DOHH2 (cell line): ENCODE measurements at regions not wholly inside any gene's neighbourhood (a gene's known extent, or its start where the extent isn't known, plus 50 kb on each side); places are given as distances from the start of the nearest gene placed in this dataset.

ENCODE experiments used
- H3F3A ChIP-seq: fragments of 200-600 bp; sonication (generic), shearing (Covaris generic); 2 replicates; pipeline ENCODE4 v1.6.0; 2016; ENCODE audit warnings: antibody characterized with exemption, mild to moderate bottlenecking; ENCODE audit not compliant: control insufficient read depth, insufficient read depth
- H3K27ac ChIP-seq: fragments of 200-600 bp; sonication (generic); 2 replicates; pipeline ENCODE4 v1.5.1; 2014; ENCODE audit warnings: low read depth, mild to moderate bottlenecking, low read length, moderate library complexity
- H3K27me3 ChIP-seq: fragments of 200-600 bp; sonication (generic); 2 replicates; pipeline ENCODE4 v1.6.1; 2014; ENCODE audit warnings: mild to moderate bottlenecking, low read length, mixed read lengths; ENCODE audit not compliant: control insufficient read depth
- H3K36me3 ChIP-seq: fragments of 200-600 bp; sonication (generic); 2 replicates; pipeline ENCODE4 v1.6.1; 2014; ENCODE audit warnings: mild to moderate bottlenecking, low read length, moderate library complexity, mixed read lengths; ENCODE audit not compliant: control insufficient read depth
- H3K4me1 ChIP-seq: fragments of 200-600 bp; sonication (generic); 2 replicates; pipeline ENCODE4 v1.6.1; 2014; ENCODE audit warnings: mild to moderate bottlenecking, low read length, mixed read lengths; ENCODE audit not compliant: control insufficient read depth
- H3K4me2 ChIP-seq: fragments of 200-600 bp; sonication (generic); 2 replicates; pipeline ENCODE4 v1.6.0; 2014; ENCODE audit warnings: mild to moderate bottlenecking, low read length, moderate library complexity
- H3K4me3 ChIP-seq: fragments of 200-600 bp; sonication (generic); 2 replicates; pipeline ENCODE4 v1.5.1; 2014; ENCODE audit warnings: mild to moderate bottlenecking, low read length, mixed read lengths
- H3K79me2 ChIP-seq: fragments of 200-600 bp; sonication (generic); 2 replicates; pipeline ENCODE4 v1.6.1; 2014; ENCODE audit warnings: mild to moderate bottlenecking, low read length, mixed read lengths; ENCODE audit not compliant: control insufficient read depth
- H3K9me2 ChIP-seq: fragments of 200-600 bp; sonication (generic); replicated peaks from 2 replicates; pipeline ENCODE4 v1.6.1; 2014; ENCODE audit warnings: mild to moderate bottlenecking, low read length, mixed read lengths; ENCODE audit not compliant: control insufficient read depth
- H3K9me3 ChIP-seq: fragments of 200-600 bp; sonication (generic); 2 replicates; pipeline ENCODE4 v1.6.1; 2014; ENCODE audit warnings: antibody characterized with exemption, low read length, mixed read lengths; ENCODE audit not compliant: control insufficient read depth, insufficient read depth
- H4K20me1 ChIP-seq: fragments of 200-600 bp; sonication (generic); 2 replicates; pipeline ENCODE4 v1.6.0; 2014; ENCODE audit warnings: low read depth, mild to moderate bottlenecking, antibody characterized with exemption, low read length, moderate library complexity; ENCODE audit not compliant: control insufficient read depth, insufficient read depth
- EZH2phosphoT487 ChIP-seq: fragments of 200-600 bp; sonication (generic); IDR thresholded peaks from 2 replicates; pipeline ENCODE4 v1.6.1; 2017; ENCODE audit warnings: borderline replicate concordance, mild to moderate bottlenecking, antibody characterized with exemption, low read length, moderate library complexity, mixed read lengths
- TF ChIP-seq, protein P1 (sequence below): fragments of 200-600 bp; sonication (generic); IDR thresholded peaks from one replicate; pipeline ENCODE4 v1.5.1; 2014; ENCODE audit warnings: antibody characterized with exemption, mild to moderate bottlenecking, low read depth, low read length; ENCODE audit not compliant: poor library complexity, severe bottlenecking

DNA sequence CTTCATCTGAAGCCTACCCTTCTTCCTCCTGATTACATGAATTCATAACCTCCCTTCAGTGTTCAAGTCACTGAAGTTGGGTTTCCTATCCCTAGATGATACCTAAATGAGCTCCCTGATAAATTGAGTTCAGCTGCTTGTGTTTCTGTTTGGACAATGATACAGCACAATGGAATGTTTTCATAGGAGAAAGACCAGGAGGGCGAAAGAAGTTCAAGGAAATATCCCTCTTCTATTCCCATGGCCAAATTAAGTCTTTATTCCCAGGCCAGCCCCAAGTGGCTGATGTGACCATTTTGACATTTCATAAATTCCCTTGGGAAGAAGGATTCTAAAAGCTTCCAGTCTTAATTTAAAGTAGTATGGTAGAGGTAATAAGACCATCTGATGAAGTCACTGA, 555.8 kb upstream of the CLINT1 start:
- TF ChIP-seq, protein P1, sequence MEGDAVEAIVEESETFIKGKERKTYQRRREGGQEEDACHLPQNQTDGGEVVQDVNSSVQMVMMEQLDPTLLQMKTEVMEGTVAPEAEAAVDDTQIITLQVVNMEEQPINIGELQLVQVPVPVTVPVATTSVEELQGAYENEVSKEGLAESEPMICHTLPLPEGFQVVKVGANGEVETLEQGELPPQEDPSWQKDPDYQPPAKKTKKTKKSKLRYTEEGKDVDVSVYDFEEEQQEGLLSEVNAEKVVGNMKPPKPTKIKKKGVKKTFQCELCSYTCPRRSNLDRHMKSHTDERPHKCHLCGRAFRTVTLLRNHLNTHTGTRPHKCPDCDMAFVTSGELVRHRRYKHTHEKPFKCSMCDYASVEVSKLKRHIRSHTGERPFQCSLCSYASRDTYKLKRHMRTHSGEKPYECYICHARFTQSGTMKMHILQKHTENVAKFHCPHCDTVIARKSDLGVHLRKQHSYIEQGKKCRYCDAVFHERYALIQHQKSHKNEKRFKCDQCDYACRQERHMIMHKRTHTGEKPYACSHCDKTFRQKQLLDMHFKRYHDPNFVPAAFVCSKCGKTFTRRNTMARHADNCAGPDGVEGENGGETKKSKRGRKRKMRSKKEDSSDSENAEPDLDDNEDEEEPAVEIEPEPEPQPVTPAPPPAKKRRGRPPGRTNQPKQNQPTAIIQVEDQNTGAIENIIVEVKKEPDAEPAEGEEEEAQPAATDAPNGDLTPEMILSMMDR: no peak
- no peak for TF ChIP-seq EZH2phosphoT487
- Histone ChIP-seq H3K4me2 (no peak overlapping the region), H3K9me3 (no peaks in the 10 kb centered on the region), H3K27me3 (no peaks in the 10 kb centered on the region), H3K27ac (no peak overlapping the region), H3K4me3 (no peak overlapping the region), H4K20me1 (no peaks in the 10 kb centered on the region), H3K9me2 (no peaks in the 10 kb centered on the region), H3K36me3 (no peaks in the 10 kb centered on the region), H3K79me2 (no peaks in the 10 kb centered on the region), H3F3A (no peaks in the 10 kb centered on the region), H3K4me1 (peaks cover 5% of the 10 kb centered on the region)

DNA sequence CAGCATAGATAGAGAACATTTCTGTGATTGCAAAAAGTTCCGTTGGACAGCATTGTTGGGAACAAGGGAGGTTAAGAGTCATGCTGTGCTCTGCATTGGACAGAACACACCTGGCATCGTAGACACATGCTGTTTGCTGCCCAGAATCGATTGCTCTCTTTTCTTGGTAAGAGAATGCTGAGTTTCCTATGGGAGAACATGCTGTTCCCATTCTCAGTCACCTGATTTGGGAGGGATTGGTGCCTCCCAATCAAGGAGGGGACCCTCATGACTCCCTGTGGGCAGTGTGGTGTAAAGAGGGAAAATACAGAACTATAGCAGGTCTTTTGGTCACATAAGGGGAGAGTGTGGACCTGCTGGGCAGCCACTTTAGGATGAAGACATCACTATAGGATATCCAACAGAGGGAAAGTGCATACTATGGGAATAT, 555.4 kb upstream of the CLINT1 start:
- Histone ChIP-seq H4K20me1 (no peaks in the 10 kb centered on the region), H3K36me3 (no peaks in the 10 kb centered on the region), H3K4me3 (no peak overlapping the region), H3K27me3 (no peaks in the 10 kb centered on the region), H3K4me2 (no peak overlapping the region), H3K9me2 (no peaks in the 10 kb centered on the region), H3K79me2 (no peaks in the 10 kb centered on the region), H3K9me3 (no peaks in the 10 kb centered on the region), H3K4me1 (peaks cover 8% of the 10 kb centered on the region), H3K27ac (no peak overlapping the region), H3F3A (no peaks in the 10 kb centered on the region)
- TF ChIP-seq EZH2phosphoT487: no peak
- TF ChIP-seq, protein P1: no peak

DNA sequence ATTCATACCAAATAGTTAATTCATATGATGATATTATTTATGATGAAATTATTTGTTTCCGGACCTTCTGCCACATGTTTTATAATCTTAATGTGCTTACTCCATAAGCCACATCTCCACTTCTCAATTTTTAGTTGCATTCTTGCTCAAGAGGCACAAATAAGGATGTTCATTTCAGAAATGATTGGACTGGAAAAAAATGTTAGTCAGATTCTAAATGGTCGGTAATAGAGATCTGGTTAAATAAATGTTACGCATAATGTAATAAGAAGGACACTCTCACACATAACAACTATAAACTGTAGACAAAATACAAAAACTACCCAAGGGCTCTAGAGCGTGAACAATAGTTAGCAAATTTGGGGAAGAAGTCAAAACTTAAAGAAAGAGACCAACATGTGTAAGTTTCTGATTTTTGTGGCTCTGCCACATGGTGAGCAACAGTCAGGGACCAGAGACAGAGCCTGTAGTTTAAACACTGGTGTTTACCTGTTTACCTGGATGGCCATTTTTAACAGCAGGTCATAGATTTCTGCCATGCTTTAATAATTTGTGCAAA, 554.3 kb upstream of the CLINT1 start:
- Histone ChIP-seq H3K9me2 (no peaks in the 10 kb centered on the region), H3F3A (no peaks in the 10 kb centered on the region), H3K4me3 (no peak overlapping the region), H3K79me2 (no peaks in the 10 kb centered on the region), H3K27ac (no peak overlapping the region), H3K4me1 (peaks cover 11% of the 10 kb centered on the region), H4K20me1 (no peaks in the 10 kb centered on the region), H3K36me3 (no peaks in the 10 kb centered on the region), H3K9me3 (no peaks in the 10 kb centered on the region), H3K4me2 (no peak overlapping the region), H3K27me3 (no peaks in the 10 kb centered on the region)
- TF ChIP-seq, protein P1: no peak
- TF ChIP-seq EZH2phosphoT487: no peak
